HG02798 (cell line): ENCODE measurements at regions not wholly inside any gene's neighbourhood (a gene's known extent, or its start where the extent isn't known, plus 50 kb on each side); places are given as distances from the start of the nearest gene placed in this dataset.

Experiments used
- ATAC-seq: cut with Tn5 transposase; IDR thresholded peaks from one replicate; pipeline ENCODE4 v1.9.1; 2021; ENCODE audit warnings: mild to moderate bottlenecking; ENCODE audit not compliant: unreplicated experiment, poor library complexity

- no peak for ATAC-seq
Observed at GRCh38 chr14:28676479-28676878, 90.1 kb upstream of the FOXG1 start.

DNA sequence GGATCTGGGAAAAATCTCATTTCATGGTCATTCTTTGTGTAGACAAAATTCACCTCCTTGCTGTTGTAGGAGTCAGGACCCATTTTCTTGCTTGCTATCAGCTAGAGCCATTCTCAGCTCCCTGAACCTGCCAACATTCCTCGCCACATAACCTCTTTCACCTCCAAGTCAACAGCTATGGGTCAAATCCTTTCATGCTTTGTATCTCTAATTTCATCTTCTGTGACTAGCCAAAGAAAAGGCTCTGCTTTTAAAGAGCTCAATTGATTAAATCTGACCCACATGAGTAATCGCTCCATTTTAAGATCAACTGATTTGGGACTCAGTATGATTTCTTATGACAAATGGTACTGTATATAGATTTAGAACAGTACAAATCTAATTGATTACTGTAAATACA lies 89.2 kb upstream of the FOXG1 start:
- ATAC-seq = no peak

DNA sequence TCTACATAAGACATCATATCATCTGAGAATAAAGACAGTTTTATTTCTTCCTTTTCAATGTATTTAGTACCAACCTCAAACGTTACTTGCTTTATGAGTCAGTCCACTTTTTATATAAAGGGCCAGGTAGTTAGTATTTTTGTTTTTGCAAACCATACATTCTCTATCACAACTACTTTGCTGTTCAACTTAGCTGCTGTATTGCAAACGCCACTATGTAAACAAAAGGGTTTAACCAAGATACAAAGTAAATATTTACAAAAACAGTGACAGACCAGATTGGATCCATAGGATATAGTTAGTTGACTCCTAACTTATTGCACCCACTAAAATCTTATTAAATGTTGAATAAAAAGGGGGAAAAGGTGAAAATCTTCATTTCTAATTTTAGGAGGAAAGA lies 87.7 kb upstream of the FOXG1 start:
- no peak for ATAC-seq

GRCh38 chr14:28681681-28682080 lies 84.9 kb upstream of the FOXG1 start:
- ATAC-seq = no peak

- no peak for ATAC-seq
Observed at GRCh38 chr14:28690029-28690692, 76.4 kb upstream of the FOXG1 start.

DNA sequence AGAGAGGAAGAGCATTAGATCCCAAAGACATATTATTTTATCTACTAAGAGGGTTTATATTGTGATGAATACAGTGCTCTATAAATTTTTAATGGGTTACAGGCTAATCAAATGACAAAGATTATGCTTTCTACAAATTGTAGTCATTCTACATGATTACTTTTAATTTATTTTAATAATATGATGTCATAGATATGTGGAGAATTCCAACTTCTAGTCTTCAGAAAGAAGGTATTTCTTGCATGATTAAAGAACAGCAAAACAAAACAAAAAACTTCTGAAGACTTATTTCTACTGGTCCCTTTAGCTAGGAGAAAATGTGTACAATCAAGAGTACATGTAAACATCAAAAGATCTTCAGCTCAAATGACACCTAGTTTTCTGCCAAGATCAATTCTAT lies 71.5 kb upstream of the FOXG1 start:
- no peak for ATAC-seq

GRCh38 chr14:28701733-28702132 lies 64.9 kb upstream of the FOXG1 start:
- ATAC-seq = no peak

DNA sequence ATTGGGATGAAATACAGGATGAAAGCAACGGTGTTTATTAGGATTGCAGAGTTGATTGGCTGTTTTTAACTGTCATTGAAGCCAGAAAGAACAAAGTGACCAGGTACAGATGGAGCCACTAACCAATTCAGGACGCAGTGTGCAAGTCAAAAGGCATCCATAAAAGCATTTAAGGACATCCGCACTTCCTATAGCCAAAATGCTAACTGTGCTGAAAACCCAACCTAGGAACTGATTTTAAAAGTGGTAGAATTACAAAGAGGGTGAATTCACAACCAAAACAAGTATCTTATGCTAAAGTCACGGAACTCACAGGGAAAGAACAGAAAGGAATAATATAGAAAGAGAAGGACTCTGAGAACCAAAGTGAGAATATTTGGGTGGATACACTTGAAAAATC lies 63.1 kb upstream of the FOXG1 start:
- no peak for ATAC-seq

- ATAC-seq = no peak
Observed at GRCh38 chr14:28704153-28704552, 62.4 kb upstream of the FOXG1 start.

DNA sequence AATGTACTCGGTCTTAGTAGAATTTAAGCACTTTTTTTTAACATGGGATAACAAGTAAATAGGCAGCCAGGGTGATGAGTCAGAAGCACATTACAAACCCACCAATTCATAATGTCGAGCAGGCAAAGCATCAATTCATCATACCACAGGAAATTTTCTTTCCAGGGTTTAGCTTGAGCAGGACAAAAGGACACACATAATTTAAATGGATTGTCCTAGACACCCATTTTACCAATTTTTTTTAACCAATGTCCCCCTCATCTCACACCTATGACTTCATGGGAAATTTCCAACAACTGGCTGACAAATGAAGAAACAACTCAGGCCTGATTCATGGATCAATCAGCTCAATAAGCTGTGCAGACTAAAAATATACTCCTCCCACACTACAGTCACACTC lies 58.8 kb upstream of the FOXG1 start:
- no peak for ATAC-seq

DNA sequence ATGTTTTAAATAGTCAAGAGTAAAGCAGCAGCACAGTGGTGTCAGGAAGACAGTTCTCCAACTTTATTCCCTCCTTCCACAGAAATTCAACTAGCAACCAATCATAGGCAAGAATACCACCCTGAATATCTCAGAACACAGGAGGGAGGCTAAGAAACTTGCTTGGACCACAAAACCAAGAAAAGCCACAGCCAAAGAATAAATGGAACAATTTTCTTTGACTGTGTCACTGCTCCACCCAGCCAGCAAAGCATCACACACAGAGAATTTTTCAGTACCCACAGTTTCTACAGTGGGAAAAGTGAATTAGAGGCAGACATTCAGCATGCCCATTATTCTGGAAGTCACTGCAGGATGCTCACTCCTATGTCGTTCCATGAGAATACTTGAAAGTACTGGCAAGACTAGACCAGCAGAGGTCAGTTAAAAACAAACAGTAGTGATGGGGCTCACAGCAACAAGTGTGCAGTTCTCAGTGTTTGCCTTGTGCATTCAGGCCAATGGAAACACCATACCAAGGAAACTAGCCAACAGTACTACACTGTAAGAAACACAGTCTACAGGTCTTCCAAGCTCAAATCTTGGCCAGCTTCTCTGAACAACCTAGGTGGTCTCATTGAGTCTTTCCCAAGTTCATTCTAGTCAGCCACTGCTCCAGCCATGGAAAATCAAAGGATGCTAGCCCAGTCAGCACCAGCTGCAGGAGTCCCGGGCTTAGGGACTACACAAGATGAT lies 56.8 kb upstream of the FOXG1 start:
- ATAC-seq = no peak
